ENCODE measurements at regions not wholly inside any gene's neighbourhood (a gene's known extent, or its start where the extent isn't known, plus 50 kb on each side); places are given as distances from the start of the nearest gene placed in this dataset.

DNA sequence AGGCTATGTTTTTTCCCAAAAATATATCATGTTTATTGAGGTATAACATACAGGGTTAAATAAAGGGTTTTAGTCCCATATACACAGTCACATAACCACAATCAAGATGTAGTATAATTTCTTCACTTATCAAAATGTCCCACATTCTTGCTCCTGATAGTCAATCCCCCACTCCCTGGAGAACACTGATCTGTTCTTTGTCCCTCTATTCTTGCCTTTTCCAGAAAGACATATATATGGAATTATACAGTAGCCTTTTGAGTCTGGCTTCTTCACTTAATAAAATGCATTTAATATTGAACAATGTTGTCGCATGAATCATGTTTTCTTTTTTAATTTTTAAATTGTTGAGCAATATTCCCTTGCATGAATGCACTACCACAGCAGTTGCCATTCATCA is 1059.7 kb downstream of the TSN start:
- no peak for FAIRE-seq
- DNase-seq (ENCODE audit: insufficient read length) = no peak

DNA sequence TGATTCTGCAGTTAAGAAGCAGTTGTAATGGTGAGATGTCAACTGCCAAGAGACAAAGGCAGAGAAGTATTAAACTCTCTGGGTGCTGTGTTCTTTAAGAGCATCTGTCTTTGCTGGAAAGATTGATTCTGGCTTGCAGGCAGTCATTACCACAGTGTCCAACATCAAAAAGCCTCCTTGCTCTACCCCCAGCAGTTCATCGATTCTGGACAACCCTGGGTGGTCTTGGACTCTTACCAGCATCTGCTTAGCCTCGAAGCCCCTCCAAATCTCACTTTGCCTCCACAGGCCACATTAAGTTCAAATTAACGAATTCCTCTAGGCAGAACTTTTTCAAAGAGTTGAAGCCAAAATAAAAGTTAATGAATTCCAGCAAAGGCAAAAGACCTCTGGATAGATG is 1061.4 kb downstream of the TSN start:
- no peak for DNase-seq (ENCODE audit: insufficient read length)
- TF ChIP-seq POLR2A (IDR thresholded peaks at IDR 0.05; ENCODE audit: low read depth, low read length) = no peak
- no peak for TF ChIP-seq POLR2AphosphoS5 (IDR thresholded peaks at IDR 0.05; ENCODE audit: low read depth, low read length)
- TF ChIP-seq TAF1 (IDR thresholded peaks at IDR 0.05; ENCODE audit: borderline replicate concordance, low read depth, low read length) = no peak
- no peak for FAIRE-seq

More for the DNA sequence above, 1059.7 kb downstream of the TSN start:
- TF ChIP-seq TAF1 (IDR thresholded peaks at IDR 0.05; ENCODE audit: borderline replicate concordance, low read depth, low read length) (no peak), POLR2AphosphoS5 (IDR thresholded peaks at IDR 0.05; ENCODE audit: low read depth, low read length) (no peak), POLR2A (IDR thresholded peaks at IDR 0.05; ENCODE audit: low read depth, low read length) (no peak)

DNA sequence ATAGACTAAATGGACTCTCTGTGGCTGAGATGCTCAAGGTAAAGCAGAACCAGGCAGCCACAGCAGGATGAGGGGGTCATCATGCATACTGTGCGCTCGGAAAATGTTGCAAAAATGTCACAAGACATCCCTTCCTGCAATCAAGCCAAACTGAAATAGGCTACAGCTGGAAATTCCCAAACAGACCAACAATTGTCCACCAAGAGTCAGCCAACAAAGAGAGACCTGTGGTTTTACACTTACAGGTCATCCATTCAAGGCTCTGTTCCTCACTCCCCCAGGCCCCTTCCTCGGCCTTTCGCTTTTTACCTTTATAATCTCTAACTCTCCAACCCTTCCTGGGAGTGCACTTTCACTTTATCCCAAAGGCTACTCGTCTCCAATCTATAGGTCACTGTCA is 1066.9 kb downstream of the TSN start:
- FAIRE-seq (no peak), DNase-seq (ENCODE audit: insufficient read length) (no peak)
- TF ChIP-seq POLR2A (IDR thresholded peaks at IDR 0.05; ENCODE audit: low read depth, low read length) = no peak
- TF ChIP-seq TAF1 (IDR thresholded peaks at IDR 0.05; ENCODE audit: borderline replicate concordance, low read depth, low read length) = no peak
- no peak for TF ChIP-seq POLR2AphosphoS5 (IDR thresholded peaks at IDR 0.05; ENCODE audit: low read depth, low read length)

DNA sequence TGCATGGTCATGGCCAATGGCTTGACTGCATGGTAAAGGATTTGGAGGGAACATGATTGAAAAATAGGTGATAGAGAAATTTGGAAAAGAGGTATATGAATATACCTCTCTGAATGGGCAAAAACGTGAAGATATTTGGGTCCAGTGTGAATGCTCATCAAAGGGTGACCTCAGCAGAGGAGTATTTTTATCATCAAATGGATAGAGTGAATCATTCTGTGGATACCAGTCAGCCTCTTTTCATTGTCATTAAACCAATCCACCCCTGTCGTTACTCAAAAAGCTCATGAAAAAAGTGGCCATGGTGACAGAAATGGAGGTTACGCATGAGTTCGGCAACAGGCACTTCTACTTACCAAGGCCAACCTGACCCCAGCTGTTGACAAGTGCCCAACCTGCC is 1074.7 kb downstream of the TSN start:
- TF ChIP-seq POLR2A (IDR thresholded peaks at IDR 0.05; ENCODE audit: low read depth, low read length) = no peak
- TF ChIP-seq POLR2AphosphoS5 (IDR thresholded peaks at IDR 0.05; ENCODE audit: low read depth, low read length) = no peak
- TF ChIP-seq TAF1 (IDR thresholded peaks at IDR 0.05; ENCODE audit: borderline replicate concordance, low read depth, low read length) = no peak
- no peak for DNase-seq (ENCODE audit: insufficient read length)
- FAIRE-seq = no peak

DNA sequence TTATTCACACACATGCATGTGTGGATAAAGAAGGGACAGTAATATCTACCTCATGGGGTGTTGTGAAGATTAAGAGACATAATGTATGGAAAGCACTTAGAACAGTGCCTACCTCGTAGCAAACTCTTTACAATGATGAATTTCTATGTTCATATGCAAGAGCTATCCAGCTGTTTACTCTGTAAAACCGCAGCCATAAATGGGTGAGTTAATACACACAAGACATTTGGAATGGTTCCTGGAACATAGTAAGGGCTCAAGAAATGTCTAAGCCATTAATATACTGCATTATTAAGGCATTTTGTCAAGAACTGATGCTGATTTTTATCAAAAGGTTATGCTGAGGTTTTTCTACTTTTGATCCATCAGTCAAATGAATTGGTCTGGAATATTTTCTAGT is 1076.2 kb downstream of the TSN start:
- DNase-seq (ENCODE audit: insufficient read length) (no peak), FAIRE-seq (no peak)
- no peak for TF ChIP-seq TAF1 (IDR thresholded peaks at IDR 0.05; ENCODE audit: borderline replicate concordance, low read depth, low read length)
- TF ChIP-seq POLR2AphosphoS5 (IDR thresholded peaks at IDR 0.05; ENCODE audit: low read depth, low read length) = no peak
- no peak for TF ChIP-seq POLR2A (IDR thresholded peaks at IDR 0.05; ENCODE audit: low read depth, low read length)

DNA sequence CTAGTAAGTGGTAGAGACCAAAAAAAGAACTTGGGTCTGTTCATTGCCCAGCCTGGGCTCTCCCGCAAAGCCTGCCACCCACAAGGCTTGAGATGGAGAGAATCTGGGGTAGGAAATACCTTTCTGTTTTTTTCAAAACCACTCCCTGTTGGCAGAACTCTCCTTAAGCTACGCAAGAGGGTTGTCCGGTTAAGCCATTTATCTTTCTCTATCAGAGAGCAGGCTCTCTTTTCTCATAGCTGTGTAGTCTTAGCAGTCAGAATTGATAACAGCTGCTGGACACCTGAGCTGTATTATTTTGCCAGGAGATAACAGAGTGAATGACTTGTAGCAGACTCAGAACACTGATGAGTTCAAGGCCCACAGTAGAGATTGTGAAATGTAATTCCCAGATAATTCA is 1088.1 kb downstream of the TSN start:
- DNase-seq (ENCODE audit: insufficient read length) (no peak), FAIRE-seq (no peak)
- no peak for TF ChIP-seq POLR2AphosphoS5 (IDR thresholded peaks at IDR 0.05; ENCODE audit: low read depth, low read length)
- TF ChIP-seq TAF1 (IDR thresholded peaks at IDR 0.05; ENCODE audit: borderline replicate concordance, low read depth, low read length) = no peak
- no peak for TF ChIP-seq POLR2A (IDR thresholded peaks at IDR 0.05; ENCODE audit: low read depth, low read length)

DNA sequence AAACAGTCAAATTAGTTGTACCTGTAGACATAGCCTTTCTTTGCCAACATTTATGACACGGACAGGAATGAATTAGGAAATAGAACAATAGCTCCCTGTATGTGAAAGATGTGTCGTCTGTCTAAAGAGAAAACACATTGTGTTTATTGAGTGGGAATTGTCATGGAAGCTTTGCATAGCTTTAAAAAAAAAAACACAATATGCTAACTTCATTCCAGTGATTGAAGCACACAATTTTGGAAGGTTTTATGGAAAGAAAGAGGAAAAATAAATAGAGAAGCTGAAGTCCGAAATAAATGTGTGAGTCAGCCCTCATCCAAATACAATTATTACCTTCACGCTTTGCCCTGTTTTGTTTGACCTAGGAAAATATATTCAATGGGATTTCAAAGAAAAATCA is 1095.7 kb downstream of the TSN start:
- DNase-seq (ENCODE audit: insufficient read length) (no peak), FAIRE-seq (no peak)
- TF ChIP-seq POLR2AphosphoS5 (IDR thresholded peaks at IDR 0.05; ENCODE audit: low read depth, low read length) (no peak), TAF1 (IDR thresholded peaks at IDR 0.05; ENCODE audit: borderline replicate concordance, low read depth, low read length) (no peak), POLR2A (IDR thresholded peaks at IDR 0.05; ENCODE audit: low read depth, low read length) (no peak)

DNA sequence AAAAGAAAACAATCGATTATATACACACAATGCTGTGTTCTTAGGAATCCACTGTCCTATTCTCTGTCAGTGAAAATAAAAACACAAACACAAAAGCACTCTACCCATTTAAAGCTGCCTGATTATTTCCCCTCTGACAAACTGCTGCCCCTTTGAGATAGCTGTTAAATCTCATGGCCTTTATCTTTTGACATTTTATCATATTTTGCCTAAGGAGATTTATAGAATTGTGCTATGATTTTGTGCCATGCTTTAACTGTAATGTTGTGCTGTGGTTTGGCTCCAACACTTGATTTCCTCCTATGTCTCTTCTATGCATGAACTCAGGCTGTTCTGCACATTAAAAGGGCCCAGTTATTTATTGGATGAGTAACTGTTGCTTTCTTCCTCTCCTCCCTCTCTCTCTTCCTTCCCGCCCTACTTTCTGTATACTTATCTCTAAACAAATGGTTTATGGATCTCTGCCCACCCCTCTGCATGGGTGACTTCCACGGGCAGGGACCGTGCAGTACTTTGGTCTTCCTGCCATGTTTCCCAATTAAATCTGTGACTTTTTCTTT is 1096.6 kb downstream of the TSN start:
- FAIRE-seq = no peak
- DNase-seq (ENCODE audit: insufficient read length) = no peak
- TF ChIP-seq TAF1 (IDR thresholded peaks at IDR 0.05; ENCODE audit: borderline replicate concordance, low read depth, low read length) (no peak), POLR2AphosphoS5 (IDR thresholded peaks at IDR 0.05; ENCODE audit: low read depth, low read length) (no peak), POLR2A (IDR thresholded peaks at IDR 0.05; ENCODE audit: low read depth, low read length) (no peak)

DNA sequence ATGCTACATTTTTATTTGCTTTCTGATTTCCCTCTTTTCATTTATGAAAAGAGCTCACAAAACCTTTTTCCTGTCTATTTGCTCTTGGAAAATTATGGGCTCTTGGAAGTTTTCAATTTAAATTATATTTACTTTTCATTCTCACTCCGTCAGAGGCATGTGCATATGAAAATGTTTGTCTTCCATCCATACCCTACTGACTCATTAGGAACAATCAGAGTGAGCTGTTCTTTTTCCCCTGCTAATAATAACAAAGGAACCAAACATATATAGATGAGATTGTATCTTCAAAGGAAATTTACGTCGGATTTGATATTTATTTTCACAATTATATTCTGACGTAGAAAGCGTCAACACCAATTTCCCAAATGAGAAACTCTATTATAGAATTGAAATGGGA is 1101.2 kb downstream of the TSN start:
- TF ChIP-seq POLR2AphosphoS5 (IDR thresholded peaks at IDR 0.05; ENCODE audit: low read depth, low read length) (no peak), POLR2A (IDR thresholded peaks at IDR 0.05; ENCODE audit: low read depth, low read length) (no peak)
- DNase-seq (ENCODE audit: insufficient read length) (no peak), FAIRE-seq (no peak)

DNA sequence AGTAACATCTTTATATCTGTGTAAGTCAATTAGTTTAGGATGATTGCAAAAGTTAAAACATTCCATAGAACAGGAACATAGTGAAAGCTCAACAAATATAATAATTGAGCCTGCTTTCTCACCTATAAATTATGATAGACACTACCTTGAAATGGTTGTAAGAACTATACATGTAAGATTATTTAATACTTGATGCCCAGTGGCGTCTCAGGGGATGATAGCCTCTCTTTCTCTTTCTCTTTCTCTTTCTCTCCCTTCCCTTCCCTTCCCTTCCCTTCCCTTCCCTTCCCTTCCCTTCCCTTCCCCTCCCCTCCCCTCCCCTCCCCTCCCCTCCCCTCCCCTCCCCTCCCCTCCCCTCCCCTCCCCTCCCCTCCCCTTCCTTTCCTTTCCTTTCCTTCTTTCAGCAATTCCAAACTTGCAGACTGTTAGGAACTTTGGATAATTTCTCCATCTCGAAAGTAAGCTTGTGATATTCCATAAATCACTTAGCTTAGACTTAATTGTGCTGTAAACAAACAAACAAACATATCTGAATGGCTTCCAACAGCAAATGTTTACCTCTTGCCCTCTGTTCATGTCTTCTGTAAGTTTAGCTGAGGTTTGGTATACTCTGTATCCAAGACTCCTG is 1102.7 kb downstream of the TSN start:
- DNase-seq (ENCODE audit: insufficient read length) (no peak), FAIRE-seq (no peak)
- no peak for TF ChIP-seq POLR2AphosphoS5 (IDR thresholded peaks at IDR 0.05; ENCODE audit: low read depth, low read length)
- TF ChIP-seq POLR2A (IDR thresholded peaks at IDR 0.05; ENCODE audit: low read depth, low read length) = no peak
- TF ChIP-seq TAF1 (IDR thresholded peaks at IDR 0.05; ENCODE audit: borderline replicate concordance, low read depth, low read length) = no peak

DNA sequence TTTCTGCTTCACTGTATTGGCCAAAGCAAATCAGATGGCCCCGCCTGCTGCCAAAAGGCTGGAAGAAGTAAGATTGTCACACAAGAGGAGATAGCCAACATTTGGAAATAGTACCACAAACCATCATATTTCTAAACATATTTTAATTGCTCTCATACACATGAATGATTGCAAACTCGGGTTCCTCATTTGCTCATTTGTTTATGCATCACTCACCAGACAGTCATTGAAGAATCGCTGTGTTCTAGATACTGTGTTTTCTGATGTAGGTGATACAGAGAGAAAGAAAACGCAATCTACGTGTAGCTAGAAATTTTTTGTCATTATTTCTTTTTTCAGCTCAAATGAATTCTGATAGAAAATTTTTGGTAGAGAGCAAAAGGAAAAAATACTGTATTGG is 1103.4 kb downstream of the TSN start:
- FAIRE-seq (no peak), DNase-seq (ENCODE audit: insufficient read length) (no peak)
- no peak for TF ChIP-seq TAF1 (IDR thresholded peaks at IDR 0.05; ENCODE audit: borderline replicate concordance, low read depth, low read length)
- no peak for TF ChIP-seq POLR2AphosphoS5 (IDR thresholded peaks at IDR 0.05; ENCODE audit: low read depth, low read length)

DNA sequence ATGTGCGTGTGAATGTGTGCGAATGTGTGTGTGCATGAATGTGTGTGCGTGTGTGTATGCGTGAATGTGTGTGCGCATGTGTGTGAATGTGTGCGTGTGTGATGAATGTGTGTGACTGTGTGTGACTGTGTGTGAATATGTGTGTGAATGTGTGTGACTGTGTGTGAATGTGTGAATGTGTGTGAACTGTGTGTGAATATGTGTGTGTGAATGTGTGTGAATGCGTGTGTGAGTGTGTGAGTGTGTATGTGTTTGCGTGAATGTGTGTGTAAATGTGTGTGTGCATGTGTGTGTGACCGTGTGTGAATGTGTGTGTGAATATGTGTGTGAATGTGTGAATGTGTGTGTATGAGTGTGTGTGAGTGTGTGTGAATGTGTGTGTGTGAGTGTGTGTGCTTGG is 1103.8 kb downstream of the TSN start:
- DNase-seq (ENCODE audit: insufficient read length) = no peak
- FAIRE-seq = peak; percentile 78

More for the DNA sequence above, 1103.8 kb downstream of the TSN start:
- TF ChIP-seq TAF1 (IDR thresholded peaks at IDR 0.05; ENCODE audit: borderline replicate concordance, low read depth, low read length) (no peak), POLR2AphosphoS5 (IDR thresholded peaks at IDR 0.05; ENCODE audit: low read depth, low read length) (no peak), POLR2A (IDR thresholded peaks at IDR 0.05; ENCODE audit: low read depth, low read length) (no peak)
